Activated naive CD4-positive, alpha-beta T cell treated with Interleukin-2 at 50 U/mL for 16 hours (primary cell): ENCODE measurements at regions not wholly inside any gene's neighbourhood (a gene's known extent, or its start where the extent isn't known, plus 50 kb on each side); places are given as distances from the start of the nearest gene placed in this dataset.

Source experiments
- DNase-seq: peaks from one replicate; pipeline ENCODE4 v3.0.0-alpha.2; 2020

DNA sequence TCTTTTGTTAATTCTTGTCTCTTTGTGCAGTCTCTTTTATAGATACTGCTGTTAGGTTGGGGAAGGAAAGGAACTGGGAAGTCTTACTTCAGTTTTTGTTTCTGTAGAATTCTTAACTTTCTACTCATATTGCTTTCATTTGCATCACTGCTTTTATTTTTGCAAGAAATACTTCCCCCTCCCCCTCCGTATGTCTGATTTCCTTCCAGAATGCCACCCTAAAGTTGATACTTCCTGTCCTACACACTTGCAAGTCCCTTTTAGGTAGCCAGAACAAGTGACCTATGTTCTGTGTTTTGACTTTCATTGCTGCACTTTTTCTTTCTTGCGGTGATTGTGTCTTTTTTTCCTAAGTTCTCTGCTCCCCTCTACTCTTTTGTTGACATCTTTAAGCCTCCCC is 477.4 kb downstream of the RSL24D1 start:
- DNase-seq: no peak

GRCh38 chr15:54707805-54708752 is 488.7 kb downstream of the RSL24D1 start:
- DNase-seq: no peak

- no peak for DNase-seq
These were observed 509.1 kb downstream of the RSL24D1 start for GRCh38 chr15:54687628-54688027.
